ENCODE measurements at regions not wholly inside any gene's neighbourhood (a gene's known extent, or its start where the extent isn't known, plus 50 kb on each side); places are given as distances from the start of the nearest gene placed in this dataset.

DNA sequence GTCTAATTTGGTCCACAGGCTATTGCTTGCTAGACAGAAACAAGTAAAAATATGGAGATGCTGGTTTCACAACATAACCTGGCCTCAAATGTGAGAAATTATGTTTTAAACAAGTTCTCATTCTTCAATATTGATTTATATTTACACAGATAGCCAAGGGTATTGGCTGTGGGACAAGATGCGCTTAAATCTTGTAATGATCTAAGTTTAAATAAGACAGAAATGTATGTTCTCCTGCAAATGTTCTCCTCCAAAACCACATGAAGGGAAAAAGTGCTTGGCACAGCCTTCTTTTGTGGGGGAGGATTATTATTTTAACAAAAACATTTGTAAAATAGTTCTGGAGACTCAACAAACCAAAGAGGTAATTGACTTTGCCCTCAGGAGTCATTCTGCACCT is 356.0 kb downstream of the DMAC1 start:
- Histone ChIP-seq H3K4me1 (ENCODE audit: insufficient read depth, low read length) (no peaks in the 10 kb centered on the region), H2AFZ (ENCODE audit: low read length) (no peak overlapping the region), H3K27ac (ENCODE audit: extremely low read length, insufficient read depth, low read length) (no peak overlapping the region), H4K20me1 (ENCODE audit: insufficient read depth, low read length) (no peaks in the 10 kb centered on the region), H3K79me2 (ENCODE audit: insufficient read depth, low read length) (no peaks in the 10 kb centered on the region), H3K4me2 (ENCODE audit: low read depth, low read length) (no peak overlapping the region), H3K27me3 (ENCODE audit: control insufficient read depth in 1 of 2, insufficient read depth in 2 of 2, low read length in 2 of 2) (no peaks in the 10 kb centered on the region), H3K36me3 (replicated peaks in 1 of 2; ENCODE audit: control insufficient read depth in 1 of 2, insufficient read depth in 2 of 2, low read length in 2 of 2) (no peaks in the 10 kb centered on the region), H3K9ac (ENCODE audit: insufficient read depth, low read depth, low read length) (no peak overlapping the region), H3K9me3 (ENCODE audit: low read length) (no peaks in the 10 kb centered on the region), H3K4me3 (replicated peaks in 1 of 3; ENCODE audit: insufficient read depth in 1 of 3, low read depth in 2 of 3, low read length in 3 of 3) (no peak overlapping the region)
- no peak for ATAC-seq
- FAIRE-seq: no peak
- intact Hi-C loops (cut with micrococcal nuclease; ENCODE audit: unreplicated experiment): no loop called here
- WGBS (ENCODE audit: low lambda C conversion rate): 4% methylated on average over 1 of the region's 1 CpG
- no TSS peak for BruUV-seq (replicated peaks)
- DNase-seq (ENCODE audit: low spot score): no peak
- CTCF ChIA-PET (ENCODE audit: low intra/inter-chr PET ratio, low total read pairs): no interaction called here
- TF ChIP-seq CBFB (CRISPR knock-in tag; IDR thresholded peaks at IDR 0.05): no peak
- TF ChIP-seq ZNF205 (CRISPR knock-in tag; IDR thresholded peaks at IDR 0.05): no peak
- TF ChIP-seq, protein P1, sequence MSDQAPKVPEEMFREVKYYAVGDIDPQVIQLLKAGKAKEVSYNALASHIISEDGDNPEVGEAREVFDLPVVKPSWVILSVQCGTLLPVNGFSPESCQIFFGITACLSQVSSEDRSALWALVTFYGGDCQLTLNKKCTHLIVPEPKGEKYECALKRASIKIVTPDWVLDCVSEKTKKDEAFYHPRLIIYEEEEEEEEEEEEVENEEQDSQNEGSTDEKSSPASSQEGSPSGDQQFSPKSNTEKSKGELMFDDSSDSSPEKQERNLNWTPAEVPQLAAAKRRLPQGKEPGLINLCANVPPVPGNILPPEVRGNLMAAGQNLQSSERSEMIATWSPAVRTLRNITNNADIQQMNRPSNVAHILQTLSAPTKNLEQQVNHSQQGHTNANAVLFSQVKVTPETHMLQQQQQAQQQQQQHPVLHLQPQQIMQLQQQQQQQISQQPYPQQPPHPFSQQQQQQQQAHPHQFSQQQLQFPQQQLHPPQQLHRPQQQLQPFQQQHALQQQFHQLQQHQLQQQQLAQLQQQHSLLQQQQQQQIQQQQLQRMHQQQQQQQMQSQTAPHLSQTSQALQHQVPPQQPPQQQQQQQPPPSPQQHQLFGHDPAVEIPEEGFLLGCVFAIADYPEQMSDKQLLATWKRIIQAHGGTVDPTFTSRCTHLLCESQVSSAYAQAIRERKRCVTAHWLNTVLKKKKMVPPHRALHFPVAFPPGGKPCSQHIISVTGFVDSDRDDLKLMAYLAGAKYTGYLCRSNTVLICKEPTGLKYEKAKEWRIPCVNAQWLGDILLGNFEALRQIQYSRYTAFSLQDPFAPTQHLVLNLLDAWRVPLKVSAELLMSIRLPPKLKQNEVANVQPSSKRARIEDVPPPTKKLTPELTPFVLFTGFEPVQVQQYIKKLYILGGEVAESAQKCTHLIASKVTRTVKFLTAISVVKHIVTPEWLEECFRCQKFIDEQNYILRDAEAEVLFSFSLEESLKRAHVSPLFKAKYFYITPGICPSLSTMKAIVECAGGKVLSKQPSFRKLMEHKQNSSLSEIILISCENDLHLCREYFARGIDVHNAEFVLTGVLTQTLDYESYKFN (CRISPR knock-in tag; conservative IDR thresholded peaks at IDR 0.05): no peak
- no peak for TF ChIP-seq NRL (CRISPR knock-in tag; IDR thresholded peaks at IDR 0.05; ENCODE audit: borderline replicate concordance)
- TF ChIP-seq, protein P2, sequence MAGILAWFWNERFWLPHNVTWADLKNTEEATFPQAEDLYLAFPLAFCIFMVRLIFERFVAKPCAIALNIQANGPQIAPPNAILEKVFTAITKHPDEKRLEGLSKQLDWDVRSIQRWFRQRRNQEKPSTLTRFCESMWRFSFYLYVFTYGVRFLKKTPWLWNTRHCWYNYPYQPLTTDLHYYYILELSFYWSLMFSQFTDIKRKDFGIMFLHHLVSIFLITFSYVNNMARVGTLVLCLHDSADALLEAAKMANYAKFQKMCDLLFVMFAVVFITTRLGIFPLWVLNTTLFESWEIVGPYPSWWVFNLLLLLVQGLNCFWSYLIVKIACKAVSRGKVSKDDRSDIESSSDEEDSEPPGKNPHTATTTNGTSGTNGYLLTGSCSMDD (CRISPR knock-in tag; IDR thresholded peaks at IDR 0.05): no peak
- no peak for TF ChIP-seq ARID2 (CRISPR knock-in tag; IDR thresholded peaks at IDR 0.05; ENCODE audit: borderline replicate concordance)
- TF ChIP-seq KAT8 (CRISPR knock-in tag; IDR thresholded peaks at IDR 0.05): no peak
- no peak for TF ChIP-seq ZNF124 (CRISPR knock-in tag; IDR thresholded peaks at IDR 0.05)
- TF ChIP-seq, protein P3, sequence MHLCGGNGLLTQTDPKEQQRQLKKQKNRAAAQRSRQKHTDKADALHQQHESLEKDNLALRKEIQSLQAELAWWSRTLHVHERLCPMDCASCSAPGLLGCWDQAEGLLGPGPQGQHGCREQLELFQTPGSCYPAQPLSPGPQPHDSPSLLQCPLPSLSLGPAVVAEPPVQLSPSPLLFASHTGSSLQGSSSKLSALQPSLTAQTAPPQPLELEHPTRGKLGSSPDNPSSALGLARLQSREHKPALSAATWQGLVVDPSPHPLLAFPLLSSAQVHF (CRISPR knock-in tag; IDR thresholded peaks at IDR 0.05): no peak
- TF ChIP-seq HHEX (CRISPR knock-in tag; IDR thresholded peaks at IDR 0.05): no peak
- TF ChIP-seq ZNF451 (CRISPR knock-in tag; IDR thresholded peaks at IDR 0.05): no peak
- TF ChIP-seq MEF2D (CRISPR knock-in tag; IDR thresholded peaks at IDR 0.05): no peak
- in situ Hi-C loops (cut with HindIII; ENCODE audit: extremely low pct_ligation_motif_present, low pct_unique_long_range_greater_than_20kb): no loop called here
- POLR2A ChIA-PET: no interaction called here

All from HepG2 (cell line).